ENCODE measurements at regions not wholly inside any gene's neighbourhood (a gene's known extent, or its start where the extent isn't known, plus 50 kb on each side); places are given as distances from the start of the nearest gene placed in this dataset.

DNA sequence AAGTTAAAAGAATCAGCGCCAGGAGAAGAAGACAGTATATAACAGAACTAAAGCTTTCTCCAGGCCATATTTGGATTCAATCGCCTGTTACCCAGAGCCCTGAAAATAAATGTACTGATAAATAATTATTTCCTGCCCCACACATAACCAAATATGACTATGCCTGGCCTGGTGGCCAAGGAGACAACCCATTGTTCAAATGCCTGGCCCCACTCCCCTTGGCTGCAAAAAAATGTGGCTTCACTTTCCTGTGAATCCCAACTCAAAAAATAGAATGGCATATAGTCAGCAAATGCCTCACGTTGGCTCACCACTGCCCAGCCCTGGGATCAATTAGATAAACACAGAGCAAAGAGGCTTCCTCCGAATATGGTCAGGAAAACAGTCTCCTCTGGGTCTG is 472.1 kb downstream of the BCL11B start:
- Mint-ChIP-seq H3K36me3 (ENCODE audit: low read depth) (no peaks in the 10 kb centered on the region), H3K4me1 (no peaks in the 10 kb centered on the region), H3K9me3 (peaks cover 4% of the 10 kb centered on the region), H3K27ac (no peak overlapping the region), H3K4me3 (no peak overlapping the region), H3K27me3 (ENCODE audit: insufficient read depth) (no peaks in the 10 kb centered on the region)
- TF ChIP-seq, protein P1, sequence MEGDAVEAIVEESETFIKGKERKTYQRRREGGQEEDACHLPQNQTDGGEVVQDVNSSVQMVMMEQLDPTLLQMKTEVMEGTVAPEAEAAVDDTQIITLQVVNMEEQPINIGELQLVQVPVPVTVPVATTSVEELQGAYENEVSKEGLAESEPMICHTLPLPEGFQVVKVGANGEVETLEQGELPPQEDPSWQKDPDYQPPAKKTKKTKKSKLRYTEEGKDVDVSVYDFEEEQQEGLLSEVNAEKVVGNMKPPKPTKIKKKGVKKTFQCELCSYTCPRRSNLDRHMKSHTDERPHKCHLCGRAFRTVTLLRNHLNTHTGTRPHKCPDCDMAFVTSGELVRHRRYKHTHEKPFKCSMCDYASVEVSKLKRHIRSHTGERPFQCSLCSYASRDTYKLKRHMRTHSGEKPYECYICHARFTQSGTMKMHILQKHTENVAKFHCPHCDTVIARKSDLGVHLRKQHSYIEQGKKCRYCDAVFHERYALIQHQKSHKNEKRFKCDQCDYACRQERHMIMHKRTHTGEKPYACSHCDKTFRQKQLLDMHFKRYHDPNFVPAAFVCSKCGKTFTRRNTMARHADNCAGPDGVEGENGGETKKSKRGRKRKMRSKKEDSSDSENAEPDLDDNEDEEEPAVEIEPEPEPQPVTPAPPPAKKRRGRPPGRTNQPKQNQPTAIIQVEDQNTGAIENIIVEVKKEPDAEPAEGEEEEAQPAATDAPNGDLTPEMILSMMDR (conservative IDR thresholded peaks at IDR 0.05) = no peak
- Histone ChIP-seq H3K27me3 (ENCODE audit: control insufficient read depth, insufficient read depth, low read length, poor library complexity, severe bottlenecking) (no peaks in the 10 kb centered on the region), H3K9ac (ENCODE audit: extremely low read depth, low read length, poor library complexity, severe bottlenecking) (no peak overlapping the region), H3K4me3 (ENCODE audit: low read length) (no peak overlapping the region), H3K27ac (ENCODE audit: low read depth, low read length) (no peak overlapping the region), H3K4me1 (ENCODE audit: control insufficient read depth, insufficient read depth, low read length) (no peaks in the 10 kb centered on the region), H3K36me3 (ENCODE audit: control insufficient read depth, insufficient read depth, low read length) (no peaks in the 10 kb centered on the region), H3K9me3 (ENCODE audit: control insufficient read depth, low read length) (no peaks in the 10 kb centered on the region)
- WGBS, 2 experiments (ENCODE audit: insufficient coverage in 1 of 2, insufficient read length in 1 of 2) = 67 to 94% methylated on average over 3 to 4 of the region's 4 CpGs
- no peak for DNase-seq

DNA sequence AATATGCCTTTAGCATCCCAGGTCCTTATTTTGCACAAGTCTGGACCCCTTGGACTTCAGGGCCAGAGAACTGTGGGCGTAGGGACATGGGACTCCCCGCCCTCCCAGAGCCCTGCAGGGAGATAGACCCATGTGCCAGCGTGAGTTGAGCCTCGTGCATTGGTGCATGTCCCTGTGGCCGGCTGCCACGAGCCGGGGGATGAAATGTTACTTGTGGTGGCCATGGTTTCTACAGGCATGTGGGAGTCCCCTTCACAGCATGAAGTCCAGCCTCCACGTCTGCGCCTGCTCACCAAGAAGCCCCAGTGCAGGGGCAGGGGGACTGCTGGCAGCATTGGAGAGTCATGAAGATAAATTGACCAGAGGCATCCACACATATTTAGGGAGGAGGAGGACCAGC is 470.0 kb downstream of the BCL11B start:
- Mint-ChIP-seq H3K27me3 (ENCODE audit: insufficient read depth) (no peaks in the 10 kb centered on the region), H3K36me3 (ENCODE audit: low read depth) (no peaks in the 10 kb centered on the region), H3K4me3 (no peak overlapping the region), H3K27ac (no peak overlapping the region), H3K9me3 (no peaks in the 10 kb centered on the region), H3K4me1 (no peaks in the 10 kb centered on the region)
- H3K27ac ChIP-seq (ENCODE audit: low read depth, low read length) = no peak overlapping the region
- no peak overlapping the region for H3K9ac ChIP-seq (ENCODE audit: extremely low read depth, low read length, poor library complexity, severe bottlenecking)
- no peaks in the 10 kb centered on the region for H3K27me3 ChIP-seq (ENCODE audit: control insufficient read depth, insufficient read depth, low read length, poor library complexity, severe bottlenecking)
- no peaks in the 10 kb centered on the region for H3K4me1 ChIP-seq (ENCODE audit: control insufficient read depth, insufficient read depth, low read length)
- no peak overlapping the region for H3K4me3 ChIP-seq (ENCODE audit: low read length)
- 63 to 84% methylated on average over 4 to 9 of the region's 9 CpGs for WGBS, 2 experiments (ENCODE audit: insufficient coverage in 1 of 2, insufficient read length in 1 of 2)
- TF ChIP-seq, protein P1 (conservative IDR thresholded peaks at IDR 0.05) = no peak
- H3K9me3 ChIP-seq (ENCODE audit: control insufficient read depth, low read length) = no peaks in the 10 kb centered on the region
- H3K36me3 ChIP-seq (ENCODE audit: control insufficient read depth, insufficient read depth, low read length) = no peaks in the 10 kb centered on the region
- DNase-seq = no peak

DNA sequence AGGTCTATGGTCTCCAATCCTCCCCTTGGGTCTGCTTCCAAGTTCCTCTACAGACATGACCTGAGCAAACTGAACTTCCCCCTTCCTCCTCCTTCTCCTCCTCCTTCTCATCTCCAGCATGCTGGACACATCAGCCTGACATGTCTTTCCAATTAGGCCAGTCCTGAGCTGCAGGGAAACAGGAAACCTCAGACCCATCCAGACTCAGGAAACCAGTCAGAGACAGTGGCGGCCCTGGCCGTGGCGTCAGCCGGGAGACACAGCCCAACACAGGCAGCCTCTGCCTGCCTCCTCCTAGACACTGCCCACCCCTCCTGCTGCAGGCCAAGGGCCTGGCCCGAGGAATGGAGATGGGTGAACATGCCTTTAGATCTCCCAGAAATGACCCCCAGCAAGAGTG is 468.8 kb downstream of the BCL11B start:
- no peaks in the 10 kb centered on the region for H3K36me3 Mint-ChIP-seq (ENCODE audit: low read depth)
- H3K27me3 Mint-ChIP-seq (ENCODE audit: insufficient read depth) = no peaks in the 10 kb centered on the region
- no peak overlapping the region for H3K4me3 Mint-ChIP-seq
- H3K9me3 Mint-ChIP-seq = no peaks in the 10 kb centered on the region
- no peak for DNase-seq
- TF ChIP-seq, protein P1 (conservative IDR thresholded peaks at IDR 0.05) = no peak
- WGBS, 2 experiments (ENCODE audit: insufficient coverage in 1 of 2, insufficient read length in 1 of 2) = 97 to 100% methylated on average over 1 to 5 of the region's 5 CpGs
- Histone ChIP-seq H3K27me3 (ENCODE audit: control insufficient read depth, insufficient read depth, low read length, poor library complexity, severe bottlenecking) (no peaks in the 10 kb centered on the region), H3K27ac (ENCODE audit: low read depth, low read length) (no peak overlapping the region), H3K4me3 (ENCODE audit: low read length) (no peak overlapping the region), H3K9me3 (ENCODE audit: control insufficient read depth, low read length) (no peaks in the 10 kb centered on the region), H3K9ac (ENCODE audit: extremely low read depth, low read length, poor library complexity, severe bottlenecking) (no peak overlapping the region), H3K36me3 (ENCODE audit: control insufficient read depth, insufficient read depth, low read length) (no peaks in the 10 kb centered on the region), H3K4me1 (ENCODE audit: control insufficient read depth, insufficient read depth, low read length) (no peaks in the 10 kb centered on the region)
- no peak overlapping the region for H3K27ac Mint-ChIP-seq
- H3K4me1 Mint-ChIP-seq = no peaks in the 10 kb centered on the region

Data from endodermal cell (in vitro differentiated cells).